ENCODE measurements at regions not wholly inside any gene's neighbourhood (a gene's known extent, or its start where the extent isn't known, plus 50 kb on each side); places are given as distances from the start of the nearest gene placed in this dataset.

GRCh38 chr17:73707358-73707757 is 63.1 kb upstream of the SDK2 start:
- no peak for TF ChIP-seq CTCF (IDR thresholded peaks at IDR 0.05)
- TF ChIP-seq EP300 (IDR thresholded peaks at IDR 0.05), result no peak

Data from tibial nerve (tissue), 4 donors.